OCI-LY3 (cell line): ENCODE measurements at regions not wholly inside any gene's neighbourhood (a gene's known extent, or its start where the extent isn't known, plus 50 kb on each side); places are given as distances from the start of the nearest gene placed in this dataset.
A peak's percentile ranks its signal among the peaks of the same experiment; 100 is the strongest.
"Not testable (repeated sequence)": the region's sequence is repeated elsewhere in the genome, so short reads cannot be mapped to it uniquely, and the experiment has no call there.

ENCODE experiments used
- H2AFZ ChIP-seq: fragments of 200-600, 300-600 bp; shearing (Covaris generic); 2 replicates; pipeline ENCODE4 v1.6.0; 2014; ENCODE audit warnings: antibody characterized with exemption, low read depth, low read length
- H3K27ac ChIP-seq: fragments of 200-600, 300-600 bp; sonication (generic); 2 replicates; pipeline ENCODE4 v1.5.1; 2014; ENCODE audit warnings: mild to moderate bottlenecking, low read length, moderate library complexity, mixed read lengths
- H3K27me3 ChIP-seq: fragments of 200-600, 300-600 bp; sonication (generic); 2 replicates; pipeline ENCODE4 v1.6.1; 2014; ENCODE audit warnings: low read depth, low read length, mixed read lengths
- H3K36me3 ChIP-seq: fragments of 200-600, 300-600 bp; sonication (generic); replicated peaks from 2 replicates; pipeline ENCODE3; 2014; ENCODE audit warnings: low read depth, low read length, mixed read lengths
- H3K4me1 ChIP-seq: fragments of 300-600, 200-600 bp; sonication (generic); 2 replicates; pipeline ENCODE4 v1.6.1; 2014; ENCODE audit warnings: low read length, mixed read lengths
- H3K4me2 ChIP-seq: fragments of 200-600, 300-600 bp; sonication (generic); 2 replicates; pipeline ENCODE4 v1.6.1; 2014; ENCODE audit warnings: low read length, mixed read lengths
- H3K4me3 ChIP-seq: fragments of 300-600, 200-600 bp; sonication (generic); 2 replicates; pipeline ENCODE4 v1.5.1; 2014; ENCODE audit warnings: antibody characterized with exemption, mild to moderate bottlenecking, low read length, moderate library complexity
- H3K79me2 ChIP-seq: fragments of 300-600, 200-600 bp; shearing (Covaris generic); 2 replicates; pipeline ENCODE4 v1.6.1; 2014; ENCODE audit warnings: mild to moderate bottlenecking, low read length, mixed read lengths
- H3K9ac ChIP-seq: fragments of 300-600, 200-600 bp; shearing (Covaris generic); 2 replicates; pipeline ENCODE4 v1.6.0; 2014; ENCODE audit warnings: mild to moderate bottlenecking, low read length, moderate library complexity
- H3K9me3 ChIP-seq: fragments of 200-600, 300-600 bp; shearing (Covaris generic); 2 replicates; pipeline ENCODE4 v1.6.1; 2014; ENCODE audit warnings: low read length, mixed read lengths; ENCODE audit not compliant: insufficient read depth
- H4K20me1 ChIP-seq: fragments of 200-600, 300-600 bp; sonication (generic); 2 replicates; pipeline ENCODE4 v1.6.1; 2016; ENCODE audit warnings: low read length, mixed read lengths; ENCODE audit not compliant: insufficient read depth
- EZH2phosphoT487 ChIP-seq: fragments of 200-600 bp; shearing (Covaris generic); IDR thresholded peaks from 2 replicates; pipeline ENCODE4 v1.6.1; 2018; ENCODE audit warnings: antibody characterized with exemption, mixed run types, low read depth
- TF ChIP-seq, protein P1 (sequence below): fragments of 200-600, 300-600 bp; sonication (generic); IDR thresholded peaks from 2 replicates; pipeline ENCODE4 v1.5.1; 2014; ENCODE audit warnings: antibody characterized with exemption, low read length, low read depth

- Histone ChIP-seq H3K4me3 (no peak overlapping the region), H3K36me3 (no peaks in the 10 kb centered on the region), H3K27me3 (no peaks in the 10 kb centered on the region), H3K79me2 (no peaks in the 10 kb centered on the region), H3K4me2 (no peak overlapping the region), H2AFZ (no peak overlapping the region), H3K9me3 (no peaks in the 10 kb centered on the region), H3K4me1 (0 out of 2 replicates have a peak, but pooled peaks cover 3% of the 10 kb centered on the region), H3K27ac (no peak overlapping the region), H4K20me1 (no peaks in the 10 kb centered on the region), H3K9ac (no peak overlapping the region)
- TF ChIP-seq EZH2phosphoT487, result no peak
- TF ChIP-seq, protein P1, sequence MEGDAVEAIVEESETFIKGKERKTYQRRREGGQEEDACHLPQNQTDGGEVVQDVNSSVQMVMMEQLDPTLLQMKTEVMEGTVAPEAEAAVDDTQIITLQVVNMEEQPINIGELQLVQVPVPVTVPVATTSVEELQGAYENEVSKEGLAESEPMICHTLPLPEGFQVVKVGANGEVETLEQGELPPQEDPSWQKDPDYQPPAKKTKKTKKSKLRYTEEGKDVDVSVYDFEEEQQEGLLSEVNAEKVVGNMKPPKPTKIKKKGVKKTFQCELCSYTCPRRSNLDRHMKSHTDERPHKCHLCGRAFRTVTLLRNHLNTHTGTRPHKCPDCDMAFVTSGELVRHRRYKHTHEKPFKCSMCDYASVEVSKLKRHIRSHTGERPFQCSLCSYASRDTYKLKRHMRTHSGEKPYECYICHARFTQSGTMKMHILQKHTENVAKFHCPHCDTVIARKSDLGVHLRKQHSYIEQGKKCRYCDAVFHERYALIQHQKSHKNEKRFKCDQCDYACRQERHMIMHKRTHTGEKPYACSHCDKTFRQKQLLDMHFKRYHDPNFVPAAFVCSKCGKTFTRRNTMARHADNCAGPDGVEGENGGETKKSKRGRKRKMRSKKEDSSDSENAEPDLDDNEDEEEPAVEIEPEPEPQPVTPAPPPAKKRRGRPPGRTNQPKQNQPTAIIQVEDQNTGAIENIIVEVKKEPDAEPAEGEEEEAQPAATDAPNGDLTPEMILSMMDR, result no peak
Measured at GRCh38 chr9:21533597-21533996, 51.5 kb upstream of the IFNE start.

DNA sequence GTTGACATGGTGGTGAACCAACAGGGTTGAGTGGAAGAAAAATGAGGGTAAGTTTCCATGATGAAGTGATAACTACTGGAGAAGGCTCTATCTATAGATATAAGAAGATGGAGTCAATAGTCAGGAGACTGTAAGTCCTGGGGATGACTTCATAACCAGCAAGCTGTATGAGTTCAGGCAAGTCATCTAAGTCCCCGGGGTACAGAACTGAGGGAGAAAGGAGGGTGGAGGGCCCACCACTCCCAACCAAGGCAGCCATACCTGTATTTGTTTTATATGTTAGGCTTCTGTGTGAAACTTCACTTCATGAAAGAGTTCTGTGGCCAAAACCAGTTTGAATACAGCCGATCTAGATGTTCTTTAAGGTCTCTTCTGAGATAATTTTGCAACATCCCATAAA, 53.3 kb upstream of the IFNE start:
- no peaks in the 10 kb centered on the region for H3K79me2 ChIP-seq
- H3K4me2 ChIP-seq, result no peak overlapping the region
- H3K9me3 ChIP-seq, result no peaks in the 10 kb centered on the region
- H3K27ac ChIP-seq, result no peak overlapping the region
- H3K4me3 ChIP-seq, result no peak overlapping the region
- no peaks in the 10 kb centered on the region for H4K20me1 ChIP-seq
- H3K4me1 ChIP-seq, result 0 out of 2 replicates have a peak, but pooled peaks cover 3% of the 10 kb centered on the region
- no peak overlapping the region for H2AFZ ChIP-seq
- no peak overlapping the region for H3K9ac ChIP-seq
- no peaks in the 10 kb centered on the region for H3K36me3 ChIP-seq
- no peaks in the 10 kb centered on the region for H3K27me3 ChIP-seq
- no peak for TF ChIP-seq EZH2phosphoT487

DNA sequence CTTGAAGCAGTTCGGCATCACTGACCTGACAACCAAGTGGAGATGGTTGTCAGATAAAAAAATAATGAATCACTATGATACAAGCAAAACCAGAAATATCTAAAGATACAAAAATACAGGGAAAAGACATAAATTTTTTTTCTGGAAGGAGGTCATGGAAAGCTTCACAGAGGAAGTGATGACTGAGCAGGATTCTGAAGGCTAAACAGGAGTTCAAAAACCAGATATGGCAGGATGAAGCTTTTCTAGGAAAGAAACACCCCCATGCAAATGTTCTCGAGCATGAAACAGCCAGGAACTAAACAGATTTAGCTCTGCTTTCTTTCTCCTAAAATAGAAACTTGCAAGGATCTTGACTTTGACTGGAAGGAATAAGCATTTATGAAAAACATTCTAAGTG, 60.7 kb upstream of the IFNE start:
- Histone ChIP-seq H3K9me3 (no peaks in the 10 kb centered on the region; the same call in 1 of the 2 replicates), H3K79me2 (no peaks in the 10 kb centered on the region), H3K27me3 (peaks cover 3% of the 10 kb centered on the region; the same call in 1 of the 2 replicates), H3K4me3 (peak overlapping the region; percentile 40), H4K20me1 (no peaks in the 10 kb centered on the region), H3K9ac (no peak overlapping the region), H3K27ac (no peak overlapping the region), H3K36me3 (no peaks in the 10 kb centered on the region), H3K4me1 (peaks cover 9% of the 10 kb centered on the region; the same call in 1 of the 2 replicates), H3K4me2 (peak overlapping the region; percentile 44), H2AFZ (0 out of 2 replicates have a peak overlapping the region, but pooled peaks have one; percentile 25)
- TF ChIP-seq EZH2phosphoT487, result no peak
- TF ChIP-seq, protein P1, result no peak

DNA sequence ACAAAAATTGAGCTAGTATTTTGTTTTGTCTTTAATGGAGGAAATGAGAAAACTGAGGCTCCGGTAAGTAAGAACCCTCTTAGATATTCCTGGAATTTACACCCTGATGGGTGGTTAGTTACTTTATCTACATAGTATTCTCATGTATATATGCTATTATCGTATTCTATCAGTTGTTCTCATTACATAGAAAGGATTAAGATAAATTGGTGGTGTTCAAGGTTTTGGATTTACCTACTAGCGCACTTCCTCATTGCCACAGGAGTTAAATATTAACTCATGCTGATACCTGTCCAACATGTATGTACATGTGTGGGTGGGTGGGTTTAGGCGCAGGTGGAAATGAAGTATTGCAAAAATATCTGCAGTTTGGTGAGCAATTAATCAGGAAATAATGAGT, 61.1 kb upstream of the IFNE start:
- Histone ChIP-seq H3K27me3 (peaks cover 3% of the 10 kb centered on the region; the same call in 1 of the 2 replicates), H3K36me3 (no peaks in the 10 kb centered on the region), H3K79me2 (no peaks in the 10 kb centered on the region), H3K9me3 (no peaks in the 10 kb centered on the region; the same call in 1 of the 2 replicates), H2AFZ (0 out of 2 replicates have a peak overlapping the region, but pooled peaks have one; percentile 25), H3K4me2 (peak overlapping the region; percentile 44), H3K4me1 (peaks cover 9% of the 10 kb centered on the region; the same call in 1 of the 2 replicates), H3K4me3 (peak overlapping the region; percentile 40), H3K27ac (no peak overlapping the region), H4K20me1 (no peaks in the 10 kb centered on the region), H3K9ac (no peak overlapping the region)
- TF ChIP-seq, protein P1, result no peak
- TF ChIP-seq EZH2phosphoT487, result no peak

DNA sequence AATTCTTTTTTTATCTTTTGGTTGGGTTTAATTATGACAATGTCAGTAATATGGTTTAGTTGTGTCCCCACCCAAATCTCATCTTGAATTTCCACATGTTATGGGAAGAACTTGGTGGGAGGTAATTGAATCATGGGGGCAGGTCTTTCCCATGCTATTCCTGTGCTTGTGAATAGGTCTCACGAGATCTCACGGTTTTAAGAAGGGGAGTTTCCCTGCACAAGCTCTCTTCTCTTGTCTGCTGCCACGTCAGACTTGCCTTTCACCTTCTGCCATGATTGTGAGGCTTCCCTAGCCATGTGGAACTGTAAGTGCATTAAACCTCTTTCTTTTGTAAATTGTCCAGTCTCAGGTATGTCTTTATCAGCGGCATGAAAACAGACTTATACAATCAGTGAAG, 61.7 kb upstream of the IFNE start:
- H3K4me1 ChIP-seq, H3K27ac ChIP-seq, H3K36me3 ChIP-seq, H3K4me3 ChIP-seq, H4K20me1 ChIP-seq, H3K27me3 ChIP-seq, H3K4me2 ChIP-seq, H3K79me2 ChIP-seq, H3K9me3 ChIP-seq, H3K9ac ChIP-seq, H2AFZ ChIP-seq: not testable (repeated sequence)
